Epithelial cell of prostate (primary cell): ENCODE measurements at regions not wholly inside any gene's neighbourhood (a gene's known extent, or its start where the extent isn't known, plus 50 kb on each side); places are given as distances from the start of the nearest gene placed in this dataset.
"Not testable (repeated sequence)": the region's sequence is repeated elsewhere in the genome, so short reads cannot be mapped to it uniquely, and the experiment has no call there.

Source experiments
- DNase-seq: peaks from one replicate; pipeline ENCODE4 v3.0.0-alpha.2; 2011; ENCODE audit warnings: low read depth, low spot score
- H3K27ac ChIP-seq: fragments of 450-650 bp; 2 replicates; pipeline ENCODE4 v1.5.1; 2017; ENCODE audit warnings: mild to moderate bottlenecking

GRCh38 chr17:33674685-33675084 lies 381.6 kb upstream of the ASIC2 start:
- no peak overlapping the region for H3K27ac ChIP-seq
- no peak for DNase-seq

GRCh38 chr17:33676444-33676843 lies 383.3 kb upstream of the ASIC2 start:
- no peak for DNase-seq
- H3K27ac ChIP-seq, result no peak overlapping the region

GRCh38 chr17:33679595-33679994 lies 386.5 kb upstream of the ASIC2 start:
- no peak for DNase-seq
- no peak overlapping the region for H3K27ac ChIP-seq

GRCh38 chr17:33680472-33680871 lies 387.4 kb upstream of the ASIC2 start:
- DNase-seq, result no peak
- H3K27ac ChIP-seq, result no peak overlapping the region

GRCh38 chr17:33682599-33682998 lies 389.5 kb upstream of the ASIC2 start:
- DNase-seq, result no peak
- no peak overlapping the region for H3K27ac ChIP-seq

GRCh38 chr17:33684735-33685134 lies 391.6 kb upstream of the ASIC2 start:
- no peak for DNase-seq
- H3K27ac ChIP-seq, result no peak overlapping the region

GRCh38 chr17:33686171-33686570 lies 393.1 kb upstream of the ASIC2 start:
- DNase-seq, result no peak
- no peak overlapping the region for H3K27ac ChIP-seq

GRCh38 chr17:33687831-33688230 lies 394.7 kb upstream of the ASIC2 start:
- DNase-seq, result no peak
- H3K27ac ChIP-seq, result no peak overlapping the region

- no peak overlapping the region for H3K27ac ChIP-seq
- DNase-seq, result no peak
Observed at GRCh38 chr17:33688771-33689170, 395.7 kb upstream of the ASIC2 start.

- no peak overlapping the region for H3K27ac ChIP-seq
- DNase-seq, result no peak
Observed at GRCh38 chr17:33689725-33690124, 396.6 kb upstream of the ASIC2 start.

GRCh38 chr17:33695431-33695830 lies 402.3 kb upstream of the ASIC2 start:
- DNase-seq, result no peak
- no peak overlapping the region for H3K27ac ChIP-seq

- H3K27ac ChIP-seq, result no peak overlapping the region
- no peak for DNase-seq
Observed at GRCh38 chr17:33696102-33696501, 403.0 kb upstream of the ASIC2 start.

- DNase-seq, result no peak
- no peak overlapping the region for H3K27ac ChIP-seq
Observed at GRCh38 chr17:33697557-33697956, 404.5 kb upstream of the ASIC2 start.

- no peak for DNase-seq
- no peak overlapping the region for H3K27ac ChIP-seq
Observed at GRCh38 chr17:33701910-33702309, 408.8 kb upstream of the ASIC2 start.

- DNase-seq, result no peak
- H3K27ac ChIP-seq, result no peak overlapping the region
Observed at GRCh38 chr17:33704856-33705255, 411.8 kb upstream of the ASIC2 start.

GRCh38 chr17:33709881-33710280 lies 416.8 kb upstream of the ASIC2 start:
- no peak for DNase-seq
- no peak overlapping the region for H3K27ac ChIP-seq

- no peak for DNase-seq
- no peak overlapping the region for H3K27ac ChIP-seq
Observed at GRCh38 chr17:33712120-33712519, 419.0 kb upstream of the ASIC2 start.

- no peak for DNase-seq
- no peak overlapping the region for H3K27ac ChIP-seq
Observed at GRCh38 chr17:33716957-33717356, 423.9 kb upstream of the ASIC2 start.

GRCh38 chr17:33723736-33724135 lies 430.6 kb upstream of the ASIC2 start:
- not testable (repeated sequence) for H3K27ac ChIP-seq, DNase-seq

- DNase-seq, result no peak
- no peak overlapping the region for H3K27ac ChIP-seq
Observed at GRCh38 chr17:33725675-33726271, 432.7 kb upstream of the ASIC2 start.

GRCh38 chr17:33730131-33730530 lies 437.0 kb upstream of the ASIC2 start:
- DNase-seq, result no peak
- no peak overlapping the region for H3K27ac ChIP-seq

- no peak for DNase-seq
Observed at GRCh38 chr17:33732116-33732515, 439.0 kb upstream of the ASIC2 start.

GRCh38 chr17:33739714-33740113 lies 446.6 kb upstream of the ASIC2 start:
- DNase-seq, result no peak
- H3K27ac ChIP-seq, result no peak overlapping the region

More at GRCh38 chr17:33732116-33732515, 439.0 kb upstream of the ASIC2 start:
- no peak overlapping the region for H3K27ac ChIP-seq
